ENCODE measurements at regions not wholly inside any gene's neighbourhood (a gene's known extent, or its start where the extent isn't known, plus 50 kb on each side); places are given as distances from the start of the nearest gene placed in this dataset.

DNA sequence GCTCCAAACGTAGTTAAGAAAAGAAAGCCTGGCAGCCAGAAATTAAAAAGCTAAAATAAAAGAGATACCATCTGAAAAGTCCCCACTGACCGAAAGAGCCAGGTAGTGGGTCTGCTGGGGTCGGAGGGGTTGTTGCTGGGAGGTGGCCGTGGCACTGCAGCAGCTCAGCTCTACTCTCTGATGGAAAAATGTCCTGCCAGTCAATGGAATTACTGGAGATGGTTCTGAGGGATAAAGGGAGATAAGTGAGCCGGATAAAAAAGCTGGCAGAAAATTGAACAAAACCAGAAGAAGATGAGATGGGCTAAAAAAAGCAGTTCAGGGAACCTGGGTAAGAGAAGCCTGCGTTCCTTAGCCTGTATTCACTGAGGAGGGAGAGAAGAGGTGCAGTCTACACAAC, 202.8 kb downstream of the SREK1 start:
- WGBS (ENCODE audit: insufficient coverage): 95% methylated on average over 5 of the region's 6 CpGs
- H3K27ac ChIP-seq (ENCODE audit: insufficient read depth in 1 of 2, low read depth in 1 of 2, low read length in 2 of 2, poor library complexity in 1 of 2, severe bottlenecking in 2 of 2): no peak overlapping the region
- peaks cover 0 to 6% (median 0%) of the 10 kb centered on the region in 5 experiments for H3K27me3 ChIP-seq (replicated peaks in 2 of 5; ENCODE audit: control insufficient read depth in 4 of 5, insufficient read depth in 5 of 5, low read length in 4 of 5)
- ChIA-PET CTCF (no interaction called here), POLR2A (no interaction called here)
- H3K4me1 ChIP-seq (ENCODE audit: control extremely low read depth in 1 of 4, control insufficient read depth in 4 of 4, insufficient read depth in 4 of 4, low read length in 3 of 4): peaks cover 0 to 10% (median 0%) of the 10 kb centered on the region in 4 experiments
- no peak overlapping the region for H3K4me3 ChIP-seq (ENCODE audit: control insufficient read depth in 1 of 7, extremely low read depth in 1 of 7, insufficient read depth in 4 of 7, low read depth in 2 of 7, low read length in 6 of 7)
- DNase-seq: no peak
- H3K36me3 ChIP-seq (ENCODE audit: control insufficient read depth in 4 of 4, insufficient read depth in 4 of 4, low read length in 3 of 4): no peaks in the 10 kb centered on the region
- peaks cover 0 to 1% (median 0%) of the 10 kb centered on the region in 5 experiments for H3K9me3 ChIP-seq (ENCODE audit: control extremely low read depth in 1 of 5, control insufficient read depth in 4 of 5, insufficient read depth in 2 of 5, low read depth in 1 of 5, low read length in 4 of 5)

DNA sequence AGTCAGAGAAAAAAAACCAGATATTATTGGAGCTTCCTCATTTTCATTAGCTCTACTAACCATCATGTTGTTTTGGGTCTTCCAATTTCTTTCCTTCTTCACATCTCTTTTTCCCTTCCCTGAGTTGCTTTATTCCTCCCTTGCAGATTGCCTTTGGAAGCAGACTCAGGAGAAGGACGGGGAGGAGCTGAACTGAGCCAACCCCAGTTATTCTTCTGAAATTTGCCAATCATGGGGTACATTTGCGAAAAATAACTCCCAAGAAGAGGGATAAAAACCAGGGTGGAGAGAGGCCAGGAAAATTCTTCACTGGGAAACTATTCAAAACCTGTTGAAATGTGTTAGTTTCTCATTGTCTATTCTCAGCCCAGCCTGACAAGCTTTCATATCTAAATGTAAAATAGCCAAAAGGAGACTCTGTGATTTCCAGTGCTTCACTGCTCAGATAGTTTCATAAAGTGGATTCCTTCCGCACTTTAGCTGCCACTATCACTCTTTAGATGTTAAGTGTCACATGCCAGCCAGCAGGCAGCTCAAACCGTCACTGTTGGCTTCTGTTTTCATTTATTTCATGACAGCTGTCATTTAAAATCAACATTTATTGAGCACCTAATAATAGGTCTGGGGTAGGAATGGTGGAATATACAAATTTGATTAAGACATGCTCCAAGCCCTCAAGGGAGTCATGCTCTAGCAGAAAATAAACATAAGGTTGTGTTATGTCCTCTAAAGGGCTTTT, 204.5 kb downstream of the SREK1 start:
- Histone ChIP-seq H3K27ac (ENCODE audit: insufficient read depth in 1 of 2, low read depth in 1 of 2, low read length in 2 of 2, poor library complexity in 1 of 2, severe bottlenecking in 2 of 2) (no peak overlapping the region), H3K36me3 (ENCODE audit: control insufficient read depth in 4 of 4, insufficient read depth in 4 of 4, low read length in 3 of 4) (no peaks in the 10 kb centered on the region), H3K4me1 (ENCODE audit: control extremely low read depth in 1 of 4, control insufficient read depth in 4 of 4, insufficient read depth in 4 of 4, low read length in 3 of 4) (peaks cover 0 to 26% (median 1%) of the 10 kb centered on the region in 4 experiments), H3K9me3 (ENCODE audit: control extremely low read depth in 1 of 5, control insufficient read depth in 4 of 5, insufficient read depth in 2 of 5, low read depth in 1 of 5, low read length in 4 of 5) (no peaks in the 10 kb centered on the region), H3K4me3 (ENCODE audit: control insufficient read depth in 1 of 7, extremely low read depth in 1 of 7, insufficient read depth in 4 of 7, low read depth in 2 of 7, low read length in 6 of 7) (no peak overlapping the region), H3K27me3 (replicated peaks in 2 of 5; ENCODE audit: control insufficient read depth in 4 of 5, insufficient read depth in 5 of 5, low read length in 4 of 5) (peaks cover 0 to 6% (median 0%) of the 10 kb centered on the region in 5 experiments)
- WGBS (ENCODE audit: insufficient coverage): 96% methylated on average over 4 of the region's 4 CpGs
- ChIA-PET POLR2A (no interaction called here), CTCF (no interaction called here)
- DNase-seq: no peak

DNA sequence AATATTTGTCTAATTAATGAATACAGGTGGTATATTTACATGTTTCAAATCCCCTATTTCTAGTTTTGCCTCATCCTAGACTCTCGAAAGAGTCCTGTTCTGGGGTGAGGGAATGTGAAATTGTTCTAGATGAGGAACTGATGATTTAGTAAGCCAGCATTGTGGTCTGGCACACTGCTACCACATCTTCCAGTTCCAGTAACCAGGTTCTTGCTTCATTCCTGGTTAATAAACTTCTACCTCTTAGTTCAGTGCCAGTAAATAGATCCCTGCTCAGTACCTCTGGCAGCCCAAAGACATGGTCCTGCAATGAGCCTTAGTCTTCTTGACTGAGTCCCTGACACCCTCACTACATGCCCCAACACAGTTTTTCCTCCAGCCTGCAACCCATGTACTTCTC, 207.7 kb downstream of the SREK1 start:
- peak in 2 of 3 donors; percentile 30 to 41 for DNase-seq
- Histone ChIP-seq H3K27ac (ENCODE audit: insufficient read depth in 1 of 2, low read depth in 1 of 2, low read length in 2 of 2, poor library complexity in 1 of 2, severe bottlenecking in 2 of 2) (no peak overlapping the region), H3K4me1 (ENCODE audit: control extremely low read depth in 1 of 4, control insufficient read depth in 4 of 4, insufficient read depth in 4 of 4, low read length in 3 of 4) (peaks cover 0 to 47% (median 1%) of the 10 kb centered on the region in 4 experiments), H3K36me3 (ENCODE audit: control insufficient read depth in 4 of 4, insufficient read depth in 4 of 4, low read length in 3 of 4) (no peaks in the 10 kb centered on the region), H3K27me3 (replicated peaks in 2 of 5; ENCODE audit: control insufficient read depth in 4 of 5, insufficient read depth in 5 of 5, low read length in 4 of 5) (peaks cover 0 to 4% (median 0%) of the 10 kb centered on the region in 5 experiments), H3K4me3 (ENCODE audit: control insufficient read depth in 1 of 7, extremely low read depth in 1 of 7, insufficient read depth in 4 of 7, low read depth in 2 of 7, low read length in 6 of 7) (no peak overlapping the region), H3K9me3 (ENCODE audit: control extremely low read depth in 1 of 5, control insufficient read depth in 4 of 5, insufficient read depth in 2 of 5, low read depth in 1 of 5, low read length in 4 of 5) (peaks cover 0 to 2% (median 0%) of the 10 kb centered on the region in 5 experiments)
- ChIA-PET POLR2A (no interaction called here), CTCF (no interaction called here)
- no CpG with 5 or more reads among the region's 1 CpG for WGBS (ENCODE audit: insufficient coverage)

DNA sequence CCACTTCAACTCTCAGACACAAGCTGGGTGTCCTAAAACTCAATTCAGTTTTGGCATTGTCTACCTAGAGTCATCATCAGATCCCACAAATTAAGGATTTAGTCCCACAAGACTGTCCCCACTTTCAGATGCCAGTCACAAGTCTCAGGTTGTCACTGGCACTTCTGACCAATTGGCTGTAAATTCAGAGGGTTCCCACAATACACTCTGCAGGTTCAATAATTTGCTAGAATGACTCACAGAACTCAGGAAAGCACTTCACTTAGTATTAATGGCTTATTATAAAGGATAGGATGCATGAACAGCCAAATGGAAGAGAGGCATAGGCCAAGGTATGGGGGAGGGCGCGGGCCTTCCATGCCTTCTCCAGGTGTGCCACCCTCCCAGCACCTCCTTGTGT, 209.1 kb downstream of the SREK1 start:
- peaks cover 0 to 3% (median 0%) of the 10 kb centered on the region in 5 experiments for H3K27me3 ChIP-seq (replicated peaks in 2 of 5; ENCODE audit: control insufficient read depth in 4 of 5, insufficient read depth in 5 of 5, low read length in 4 of 5)
- DNase-seq: no peak
- peaks cover 0 to 2% (median 0%) of the 10 kb centered on the region in 5 experiments for H3K9me3 ChIP-seq (ENCODE audit: control extremely low read depth in 1 of 5, control insufficient read depth in 4 of 5, insufficient read depth in 2 of 5, low read depth in 1 of 5, low read length in 4 of 5)
- no peak overlapping the region for H3K27ac ChIP-seq (ENCODE audit: insufficient read depth in 1 of 2, low read depth in 1 of 2, low read length in 2 of 2, poor library complexity in 1 of 2, severe bottlenecking in 2 of 2)
- ChIA-PET POLR2A (no interaction called here), CTCF (no interaction called here)
- no peaks in the 10 kb centered on the region for H3K36me3 ChIP-seq (ENCODE audit: control insufficient read depth in 4 of 4, insufficient read depth in 4 of 4, low read length in 3 of 4)
- no CpG with 5 or more reads among the region's 2 CpGs for WGBS (ENCODE audit: insufficient coverage)
- no peak overlapping the region for H3K4me3 ChIP-seq (ENCODE audit: control insufficient read depth in 1 of 7, extremely low read depth in 1 of 7, insufficient read depth in 4 of 7, low read depth in 2 of 7, low read length in 6 of 7)
- peaks cover 0 to 47% (median 1%) of the 10 kb centered on the region in 4 experiments for H3K4me1 ChIP-seq (ENCODE audit: control extremely low read depth in 1 of 4, control insufficient read depth in 4 of 4, insufficient read depth in 4 of 4, low read length in 3 of 4)

DNA sequence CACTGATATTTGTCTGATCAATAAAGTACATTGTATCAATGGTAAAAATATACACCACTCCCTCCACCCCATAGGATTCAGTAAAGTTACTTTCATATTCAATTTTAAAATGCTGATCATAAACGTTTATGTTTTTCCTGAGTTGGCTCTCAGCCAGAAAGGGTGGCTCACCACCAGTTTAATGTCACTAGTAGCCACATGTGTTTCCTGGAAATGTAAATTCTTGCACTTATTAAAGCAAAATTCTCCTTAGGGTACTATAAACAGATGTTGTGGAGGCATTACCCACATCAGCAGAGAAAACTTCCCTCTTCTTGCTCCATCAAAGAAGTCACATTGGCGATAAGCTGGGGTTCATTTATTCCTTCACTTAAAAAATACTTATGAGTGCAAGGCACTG, 210.3 kb downstream of the SREK1 start:
- no peak overlapping the region for H3K27ac ChIP-seq (ENCODE audit: insufficient read depth in 1 of 2, low read depth in 1 of 2, low read length in 2 of 2, poor library complexity in 1 of 2, severe bottlenecking in 2 of 2)
- no peaks in the 10 kb centered on the region for H3K36me3 ChIP-seq (ENCODE audit: control insufficient read depth in 4 of 4, insufficient read depth in 4 of 4, low read length in 3 of 4)
- peak; percentile 6 to 60 (median 59) for DNase-seq
- ChIA-PET POLR2A (no interaction called here), CTCF (no interaction called here)
- H3K27me3 ChIP-seq (replicated peaks in 2 of 5; ENCODE audit: control insufficient read depth in 4 of 5, insufficient read depth in 5 of 5, low read length in 4 of 5): no peaks in the 10 kb centered on the region
- H3K9me3 ChIP-seq (ENCODE audit: control extremely low read depth in 1 of 5, control insufficient read depth in 4 of 5, insufficient read depth in 2 of 5, low read depth in 1 of 5, low read length in 4 of 5): peaks cover 0 to 2% (median 0%) of the 10 kb centered on the region in 5 experiments
- peaks cover 0 to 52% (median 1%) of the 10 kb centered on the region in 4 experiments for H3K4me1 ChIP-seq (ENCODE audit: control extremely low read depth in 1 of 4, control insufficient read depth in 4 of 4, insufficient read depth in 4 of 4, low read length in 3 of 4)
- WGBS (ENCODE audit: insufficient coverage): 80% methylated on average over 1 of the region's 2 CpGs
- no peak overlapping the region for H3K4me3 ChIP-seq (ENCODE audit: control insufficient read depth in 1 of 7, extremely low read depth in 1 of 7, insufficient read depth in 4 of 7, low read depth in 2 of 7, low read length in 6 of 7)

DNA sequence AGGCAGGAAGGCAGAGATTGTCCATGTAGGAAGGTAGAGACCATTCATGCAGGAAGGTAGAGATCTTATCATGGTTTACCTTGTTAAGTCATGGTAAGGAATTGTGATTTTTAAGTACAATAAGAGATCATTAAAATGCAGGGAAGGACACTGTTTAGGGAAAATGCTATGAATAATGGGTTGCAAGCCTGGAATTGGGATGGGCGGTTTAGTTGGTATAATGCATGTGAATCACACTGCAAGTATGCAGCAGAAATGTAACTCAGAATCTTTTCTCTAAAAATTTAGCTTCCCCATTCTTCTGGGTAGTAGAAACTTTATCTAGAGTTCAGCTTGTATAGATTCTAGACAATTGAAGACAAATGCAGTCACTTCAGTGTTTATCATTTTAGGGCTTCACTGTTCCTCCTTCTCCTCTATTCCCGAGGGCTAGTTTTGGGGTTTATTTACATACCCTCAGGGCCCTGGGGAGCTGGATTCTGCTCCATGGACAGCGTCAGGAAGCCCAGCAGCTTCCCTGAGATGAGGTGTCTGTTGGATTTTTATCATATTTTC, 212.0 kb downstream of the SREK1 start:
- Histone ChIP-seq H3K27me3 (replicated peaks in 2 of 5; ENCODE audit: control insufficient read depth in 4 of 5, insufficient read depth in 5 of 5, low read length in 4 of 5) (no peaks in the 10 kb centered on the region), H3K4me1 (ENCODE audit: control extremely low read depth in 1 of 4, control insufficient read depth in 4 of 4, insufficient read depth in 4 of 4, low read length in 3 of 4) (peaks cover 0 to 50% (median 1%) of the 10 kb centered on the region in 4 experiments), H3K27ac (ENCODE audit: insufficient read depth in 1 of 2, low read depth in 1 of 2, low read length in 2 of 2, poor library complexity in 1 of 2, severe bottlenecking in 2 of 2) (no peak overlapping the region), H3K9me3 (ENCODE audit: control extremely low read depth in 1 of 5, control insufficient read depth in 4 of 5, insufficient read depth in 2 of 5, low read depth in 1 of 5, low read length in 4 of 5) (peaks cover 0 to 2% (median 0%) of the 10 kb centered on the region in 5 experiments), H3K36me3 (ENCODE audit: control insufficient read depth in 4 of 4, insufficient read depth in 4 of 4, low read length in 3 of 4) (no peaks in the 10 kb centered on the region), H3K4me3 (ENCODE audit: control insufficient read depth in 1 of 7, extremely low read depth in 1 of 7, insufficient read depth in 4 of 7, low read depth in 2 of 7, low read length in 6 of 7) (no peak overlapping the region)
- ChIA-PET POLR2A (no interaction called here), CTCF (interaction anchor here (1.0 kb wide), 1 partner anchor 9 kb away, joined by 3 read pairs; no protein-coding TSS in a partner anchor)
- 100% methylated on average over 1 of the region's 3 CpGs for WGBS (ENCODE audit: insufficient coverage)
- DNase-seq: no peak

DNA sequence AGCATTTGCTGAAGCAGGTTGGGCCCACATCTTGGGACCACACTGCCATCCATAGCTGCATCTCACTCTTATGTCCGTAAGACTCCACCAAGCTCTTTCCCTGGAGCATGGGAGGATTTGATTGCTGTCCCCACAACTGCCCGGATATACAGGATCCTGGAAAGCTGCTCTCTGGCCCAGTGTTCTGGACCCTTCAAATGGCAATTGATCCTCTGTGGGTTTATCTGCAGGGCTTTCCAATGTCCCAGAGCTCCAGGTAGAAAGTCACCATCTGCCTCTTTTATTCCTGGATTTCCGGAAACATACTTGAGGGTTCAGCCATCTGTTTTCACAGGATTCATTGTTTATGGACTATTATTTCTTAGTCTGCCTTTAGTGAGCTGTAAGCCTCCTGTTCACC, 214.6 kb downstream of the SREK1 start:
- H3K4me1 ChIP-seq (ENCODE audit: control extremely low read depth in 1 of 4, control insufficient read depth in 4 of 4, insufficient read depth in 4 of 4, low read length in 3 of 4): peaks cover 0 to 24% (median 0%) of the 10 kb centered on the region in 4 experiments
- no peak for DNase-seq
- ChIA-PET POLR2A (no interaction called here), CTCF (interaction anchor here (1.2 kb wide), 1 partner anchor 34 kb away, joined by 3 read pairs; no protein-coding TSS in a partner anchor)
- H3K4me3 ChIP-seq (ENCODE audit: control insufficient read depth in 1 of 7, extremely low read depth in 1 of 7, insufficient read depth in 4 of 7, low read depth in 2 of 7, low read length in 6 of 7): no peak overlapping the region
- no peaks in the 10 kb centered on the region for H3K27me3 ChIP-seq (replicated peaks in 2 of 5; ENCODE audit: control insufficient read depth in 4 of 5, insufficient read depth in 5 of 5, low read length in 4 of 5)
- peaks cover 0 to 1% (median 0%) of the 10 kb centered on the region in 5 experiments for H3K9me3 ChIP-seq (ENCODE audit: control extremely low read depth in 1 of 5, control insufficient read depth in 4 of 5, insufficient read depth in 2 of 5, low read depth in 1 of 5, low read length in 4 of 5)
- WGBS (ENCODE audit: insufficient coverage): 100% methylated on average over 3 of the region's 3 CpGs
- no peak overlapping the region for H3K27ac ChIP-seq (ENCODE audit: insufficient read depth in 1 of 2, low read depth in 1 of 2, low read length in 2 of 2, poor library complexity in 1 of 2, severe bottlenecking in 2 of 2)
- H3K36me3 ChIP-seq (ENCODE audit: control insufficient read depth in 4 of 4, insufficient read depth in 4 of 4, low read length in 3 of 4): no peaks in the 10 kb centered on the region
